Hematopoietic multipotent progenitor cell (in vitro differentiated cells): ENCODE measurements at regions not wholly inside any gene's neighbourhood (a gene's known extent, or its start where the extent isn't known, plus 50 kb on each side); places are given as distances from the start of the nearest gene placed in this dataset.
"Not testable (repeated sequence)": the region's sequence is repeated elsewhere in the genome, so short reads cannot be mapped to it uniquely, and the experiment has no call there.

ENCODE experiments used
- DNase-seq, 3 donors: peaks; one replicate each; pipeline ENCODE4 v3.0.0-alpha.2; 2011 to 2015; ENCODE audit warnings: low read depth in 2 of 3, low spot score in 2 of 3

GRCh38 chr2:9707611-9708160 is 76.9 kb upstream of the YWHAQ start:
- DNase-seq, result no peak

- no peak for DNase-seq
These were observed 78.1 kb upstream of the YWHAQ start for GRCh38 chr2:9708683-9709538.

- DNase-seq, result no peak
These were observed 78.9 kb upstream of the YWHAQ start for GRCh38 chr2:9709539-9710285.

GRCh38 chr2:9710311-9710710 is 79.5 kb upstream of the YWHAQ start:
- DNase-seq, result no peak

- DNase-seq, result no peak
These were observed 81.5 kb upstream of the YWHAQ start for GRCh38 chr2:9712263-9712662.

- DNase-seq, result peak in 2 of 3 donors; percentile 14 to 45
These were observed 83.9 kb upstream of the YWHAQ start for GRCh38 chr2:9714630-9715214.

GRCh38 chr2:9715238-9715637 is 84.4 kb upstream of the YWHAQ start:
- no peak for DNase-seq

GRCh38 chr2:9717886-9718451 is 87.2 kb upstream of the YWHAQ start:
- no peak for DNase-seq

GRCh38 chr2:9720352-9721093 is 89.7 kb upstream of the YWHAQ start:
- DNase-seq, result no peak

- peak in 1 of 3 donors; percentile 16 for DNase-seq
These were observed 90.5 kb upstream of the YWHAQ start for GRCh38 chr2:9721344-9721743.

- DNase-seq, result no peak
These were observed 91.7 kb upstream of the YWHAQ start for GRCh38 chr2:9722451-9722850.

GRCh38 chr2:9724565-9724964 is 93.8 kb upstream of the YWHAQ start:
- no peak for DNase-seq

- DNase-seq, result no peak
These were observed 94.3 kb upstream of the YWHAQ start for GRCh38 chr2:9725106-9725505.

- DNase-seq, result not testable (repeated sequence)
These were observed 95.2 kb upstream of the YWHAQ start for GRCh38 chr2:9726016-9726415.

GRCh38 chr2:9730523-9730922 is 99.7 kb upstream of the YWHAQ start:
- not testable (repeated sequence) for DNase-seq

GRCh38 chr2:9732824-9733223 is 102.0 kb upstream of the YWHAQ start:
- no peak for DNase-seq

GRCh38 chr2:9734308-9734707 is 103.5 kb upstream of the YWHAQ start:
- DNase-seq, result no peak

- DNase-seq, result peak in 1 of 3 donors; percentile 46
These were observed 104.5 kb upstream of the YWHAQ start for GRCh38 chr2:9735335-9735734.

- no peak for DNase-seq
These were observed 105.2 kb upstream of the YWHAQ start for GRCh38 chr2:9736021-9736420.
